ENCODE measurements at regions not wholly inside any gene's neighbourhood (a gene's known extent, or its start where the extent isn't known, plus 50 kb on each side); places are given as distances from the start of the nearest gene placed in this dataset.

DNA sequence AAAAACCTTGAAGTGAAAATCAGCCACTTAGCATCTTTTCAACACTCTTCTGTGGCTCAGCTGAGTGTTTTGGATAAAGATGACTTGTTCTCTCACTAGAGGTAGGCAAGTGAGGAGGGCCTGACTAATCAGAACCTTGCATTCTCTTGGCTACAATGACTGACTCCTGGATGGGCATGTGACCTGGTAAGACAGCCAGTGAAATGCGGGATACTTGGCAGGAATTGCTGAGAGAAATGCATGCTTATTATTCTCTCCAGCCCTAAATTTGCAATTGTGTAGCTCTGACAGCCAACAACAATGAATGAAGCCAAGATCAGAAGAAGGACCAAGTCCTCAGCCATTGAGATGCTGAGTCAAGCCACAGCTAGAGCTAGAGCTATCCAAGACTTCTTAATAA is 490.5 kb upstream of the ZNF608 start:
- ChIA-PET POLR2A (no interaction called here), CTCF (no interaction called here)
- Mint-ChIP-seq H3K9me3 (ENCODE audit: unreplicated experiment) (peaks cover 4% of the 10 kb centered on the region), H3K36me3 (ENCODE audit: insufficient read depth, unreplicated experiment) (no peaks in the 10 kb centered on the region), H3K4me3 (ENCODE audit: unreplicated experiment) (no peak overlapping the region), H3K27ac (ENCODE audit: unreplicated experiment) (no peak overlapping the region), H3K4me1 (ENCODE audit: low read depth, unreplicated experiment) (no peaks in the 10 kb centered on the region), H3K27me3 (ENCODE audit: insufficient read depth, unreplicated experiment) (no peaks in the 10 kb centered on the region)
- intact Hi-C loops (cut with micrococcal nuclease; ENCODE audit: unreplicated experiment): no loop called here
- Histone ChIP-seq H3K4me1 (no peaks in the 10 kb centered on the region), H3K9me3 (0 out of 2 replicates have a peak, but pooled peaks cover 6% of the 10 kb centered on the region), H3K4me3 (ENCODE audit: low read depth, low read length) (no peak overlapping the region), H3K27me3 (replicated peaks; ENCODE audit: control insufficient read depth, insufficient read depth, low read length) (no peaks in the 10 kb centered on the region), H3K36me3 (ENCODE audit: control insufficient read depth, insufficient read depth, low read length) (no peaks in the 10 kb centered on the region)
- TF ChIP-seq, protein P1, sequence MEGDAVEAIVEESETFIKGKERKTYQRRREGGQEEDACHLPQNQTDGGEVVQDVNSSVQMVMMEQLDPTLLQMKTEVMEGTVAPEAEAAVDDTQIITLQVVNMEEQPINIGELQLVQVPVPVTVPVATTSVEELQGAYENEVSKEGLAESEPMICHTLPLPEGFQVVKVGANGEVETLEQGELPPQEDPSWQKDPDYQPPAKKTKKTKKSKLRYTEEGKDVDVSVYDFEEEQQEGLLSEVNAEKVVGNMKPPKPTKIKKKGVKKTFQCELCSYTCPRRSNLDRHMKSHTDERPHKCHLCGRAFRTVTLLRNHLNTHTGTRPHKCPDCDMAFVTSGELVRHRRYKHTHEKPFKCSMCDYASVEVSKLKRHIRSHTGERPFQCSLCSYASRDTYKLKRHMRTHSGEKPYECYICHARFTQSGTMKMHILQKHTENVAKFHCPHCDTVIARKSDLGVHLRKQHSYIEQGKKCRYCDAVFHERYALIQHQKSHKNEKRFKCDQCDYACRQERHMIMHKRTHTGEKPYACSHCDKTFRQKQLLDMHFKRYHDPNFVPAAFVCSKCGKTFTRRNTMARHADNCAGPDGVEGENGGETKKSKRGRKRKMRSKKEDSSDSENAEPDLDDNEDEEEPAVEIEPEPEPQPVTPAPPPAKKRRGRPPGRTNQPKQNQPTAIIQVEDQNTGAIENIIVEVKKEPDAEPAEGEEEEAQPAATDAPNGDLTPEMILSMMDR (IDR thresholded peaks at IDR 0.05; ENCODE audit: insufficient read depth in 1 of 2, low read depth in 1 of 2, low read length in 1 of 2, severe bottlenecking in 1 of 2, unreplicated experiment in 1 of 2): no peak
- DNase-seq: no peak
- BruUV-seq (replicated peaks): no TSS peak

DNA sequence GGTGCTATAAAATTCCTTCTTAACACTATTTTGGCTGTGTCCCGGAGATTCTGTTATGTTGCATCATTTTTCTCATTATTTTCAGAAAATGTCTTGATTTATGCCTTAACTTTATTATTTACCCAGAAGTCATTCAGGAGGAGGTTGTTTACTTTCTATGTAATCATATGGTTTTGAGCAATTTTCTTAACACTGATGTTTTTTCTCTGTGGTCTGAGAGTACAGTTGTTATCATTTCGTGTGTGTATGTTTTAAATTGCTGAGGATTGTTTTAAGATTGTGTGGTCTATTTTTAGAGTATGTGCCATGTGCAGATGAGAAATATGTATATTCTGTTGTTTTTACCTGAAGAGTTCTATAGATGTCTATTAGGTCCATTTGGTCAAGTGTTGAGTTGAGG is 498.1 kb upstream of the ZNF608 start:
- no peak for DNase-seq
- H3K4me1 Mint-ChIP-seq (ENCODE audit: low read depth, unreplicated experiment): no peaks in the 10 kb centered on the region

DNA sequence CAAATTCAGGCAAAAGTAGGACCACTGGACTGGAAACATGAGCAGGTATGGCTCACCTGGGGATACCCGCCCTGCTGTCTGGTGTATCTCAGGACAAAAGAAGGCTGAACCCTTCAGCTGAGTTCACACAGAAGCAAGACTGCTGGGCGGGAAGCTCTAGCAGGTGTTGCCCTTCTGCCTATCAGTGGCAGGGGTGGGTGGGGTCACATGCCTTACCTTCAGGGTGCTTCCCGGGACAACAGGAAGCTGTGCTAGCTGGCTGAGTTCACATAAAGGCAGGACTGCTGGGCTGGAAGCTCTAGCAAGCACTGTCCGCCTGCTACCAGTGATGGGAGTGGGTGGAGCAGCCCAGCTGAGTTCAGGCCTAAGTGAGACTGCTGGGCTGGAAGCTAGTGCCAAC is 498.8 kb upstream of the ZNF608 start:
- H3K4me1 Mint-ChIP-seq (ENCODE audit: low read depth, unreplicated experiment): no peaks in the 10 kb centered on the region
- Histone ChIP-seq H3K4me3 (ENCODE audit: low read depth, low read length) (no peak overlapping the region), H3K36me3 (ENCODE audit: control insufficient read depth, insufficient read depth, low read length) (no peaks in the 10 kb centered on the region), H3K9me3 (peaks cover 4% of the 10 kb centered on the region), H3K27me3 (replicated peaks; ENCODE audit: control insufficient read depth, insufficient read depth, low read length) (no peaks in the 10 kb centered on the region), H3K4me1 (no peaks in the 10 kb centered on the region)
- peaks cover 17% of the 10 kb centered on the region for H3K9me3 Mint-ChIP-seq (ENCODE audit: unreplicated experiment)
- peaks cover 6% of the 10 kb centered on the region for H3K36me3 Mint-ChIP-seq (ENCODE audit: insufficient read depth, unreplicated experiment)
- intact Hi-C loops (cut with micrococcal nuclease; ENCODE audit: unreplicated experiment): no loop called here
- TF ChIP-seq, protein P1 (IDR thresholded peaks at IDR 0.05; ENCODE audit: insufficient read depth in 1 of 2, low read depth in 1 of 2, low read length in 1 of 2, severe bottlenecking in 1 of 2, unreplicated experiment in 1 of 2): no peak
- peak in 1 of 2 experiments; percentile 36 for DNase-seq
- no peak overlapping the region for H3K27ac Mint-ChIP-seq (ENCODE audit: unreplicated experiment)
- no peaks in the 10 kb centered on the region for H3K27me3 Mint-ChIP-seq (ENCODE audit: insufficient read depth, unreplicated experiment)
- CTCF ChIA-PET: no interaction called here
- no TSS peak for BruUV-seq (replicated peaks)
- POLR2A ChIA-PET: no interaction called here
- no peak overlapping the region for H3K4me3 Mint-ChIP-seq (ENCODE audit: unreplicated experiment)

More for the DNA sequence above, 498.1 kb upstream of the ZNF608 start:
- Mint-ChIP-seq H3K27me3 (ENCODE audit: insufficient read depth, unreplicated experiment) (no peaks in the 10 kb centered on the region), H3K4me3 (ENCODE audit: unreplicated experiment) (no peak overlapping the region), H3K36me3 (ENCODE audit: insufficient read depth, unreplicated experiment) (peaks cover 6% of the 10 kb centered on the region), H3K27ac (ENCODE audit: unreplicated experiment) (peak overlapping the region; percentile 11), H3K9me3 (ENCODE audit: unreplicated experiment) (peaks cover 17% of the 10 kb centered on the region)
- no TSS peak for BruUV-seq (replicated peaks)
- H3K27me3 ChIP-seq (replicated peaks; ENCODE audit: control insufficient read depth, insufficient read depth, low read length): no peaks in the 10 kb centered on the region
- H3K4me3 ChIP-seq (ENCODE audit: low read depth, low read length): no peak overlapping the region
- intact Hi-C loops (cut with micrococcal nuclease; ENCODE audit: unreplicated experiment): no loop called here
- H3K9me3 ChIP-seq: peaks cover 4% of the 10 kb centered on the region
- ChIA-PET POLR2A (no interaction called here), CTCF (no interaction called here)
- TF ChIP-seq, protein P1 (IDR thresholded peaks at IDR 0.05; ENCODE audit: insufficient read depth in 1 of 2, low read depth in 1 of 2, low read length in 1 of 2, severe bottlenecking in 1 of 2, unreplicated experiment in 1 of 2): no peak
- H3K4me1 ChIP-seq: no peaks in the 10 kb centered on the region
- H3K36me3 ChIP-seq (ENCODE audit: control insufficient read depth, insufficient read depth, low read length): no peaks in the 10 kb centered on the region
